ENCODE measurements at regions not wholly inside any gene's neighbourhood (a gene's known extent, or its start where the extent isn't known, plus 50 kb on each side); places are given as distances from the start of the nearest gene placed in this dataset.

DNA sequence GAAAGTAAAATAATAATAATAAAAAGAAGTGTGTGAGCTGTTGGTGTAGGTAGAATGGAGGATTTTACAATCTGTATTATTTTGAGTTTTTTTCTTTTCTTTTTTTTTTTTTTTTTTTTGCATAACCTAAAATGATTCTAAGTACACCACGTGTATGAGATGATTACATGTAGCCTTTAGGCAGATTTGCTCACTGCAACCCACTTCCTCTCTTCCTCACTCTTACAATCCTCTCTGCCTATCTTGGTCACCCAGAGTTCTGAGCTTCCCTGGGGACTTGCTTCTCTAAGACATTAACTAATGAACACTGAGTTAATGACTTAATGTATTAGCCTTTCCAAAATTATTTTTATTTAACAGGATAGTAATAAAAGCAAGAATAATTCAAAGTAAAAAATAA, 1169.6 kb downstream of the EFNB2 start:
- H3K36me3 ChIP-seq, result no peaks in the 10 kb centered on the region
- WGBS, 2 donors, result 64 to 67% methylated on average over 1 of the region's 1 CpG
- DNase-seq, result no peak
- H3K4me1 ChIP-seq, result no peaks in the 10 kb centered on the region
- no peak overlapping the region for H3K4me3 ChIP-seq (replicated peaks in 1 of 3)
- no peaks in the 10 kb centered on the region for H3K27me3 ChIP-seq
- intact Hi-C loops (cut with DNase I), result no loop called here
- H3K9me3 ChIP-seq, result no peaks in the 10 kb centered on the region
- no peak overlapping the region for H3K27ac ChIP-seq
- TF ChIP-seq, protein P1, sequence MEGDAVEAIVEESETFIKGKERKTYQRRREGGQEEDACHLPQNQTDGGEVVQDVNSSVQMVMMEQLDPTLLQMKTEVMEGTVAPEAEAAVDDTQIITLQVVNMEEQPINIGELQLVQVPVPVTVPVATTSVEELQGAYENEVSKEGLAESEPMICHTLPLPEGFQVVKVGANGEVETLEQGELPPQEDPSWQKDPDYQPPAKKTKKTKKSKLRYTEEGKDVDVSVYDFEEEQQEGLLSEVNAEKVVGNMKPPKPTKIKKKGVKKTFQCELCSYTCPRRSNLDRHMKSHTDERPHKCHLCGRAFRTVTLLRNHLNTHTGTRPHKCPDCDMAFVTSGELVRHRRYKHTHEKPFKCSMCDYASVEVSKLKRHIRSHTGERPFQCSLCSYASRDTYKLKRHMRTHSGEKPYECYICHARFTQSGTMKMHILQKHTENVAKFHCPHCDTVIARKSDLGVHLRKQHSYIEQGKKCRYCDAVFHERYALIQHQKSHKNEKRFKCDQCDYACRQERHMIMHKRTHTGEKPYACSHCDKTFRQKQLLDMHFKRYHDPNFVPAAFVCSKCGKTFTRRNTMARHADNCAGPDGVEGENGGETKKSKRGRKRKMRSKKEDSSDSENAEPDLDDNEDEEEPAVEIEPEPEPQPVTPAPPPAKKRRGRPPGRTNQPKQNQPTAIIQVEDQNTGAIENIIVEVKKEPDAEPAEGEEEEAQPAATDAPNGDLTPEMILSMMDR (IDR thresholded peaks at IDR 0.05), result no peak
- TF ChIP-seq POLR2A (IDR thresholded peaks at IDR 0.05), result no peak

DNA sequence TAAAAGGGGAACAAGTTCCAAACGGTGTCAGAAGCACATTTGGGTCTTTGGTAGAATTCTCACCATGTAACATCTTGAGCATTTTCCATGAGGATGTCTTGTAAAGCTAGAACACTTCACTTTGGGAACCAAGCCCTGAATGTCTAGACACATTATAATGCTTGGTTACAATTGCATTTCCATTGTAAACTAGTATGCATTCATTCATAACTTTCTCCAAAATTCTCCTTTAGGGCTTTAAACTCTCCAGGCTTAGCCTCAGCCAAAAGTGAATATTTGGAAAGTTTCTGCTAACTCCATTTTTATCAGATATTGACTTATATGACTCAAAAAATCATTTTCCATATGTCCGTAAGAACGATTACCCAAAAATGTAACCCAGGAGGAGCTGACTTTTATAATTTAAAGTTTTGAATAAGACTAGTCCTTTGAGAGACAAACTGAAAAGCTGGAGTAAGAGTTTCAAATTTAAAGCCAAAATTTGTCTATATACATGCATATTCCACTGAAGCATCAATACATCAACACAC, 1170.4 kb downstream of the EFNB2 start:
- WGBS, 2 donors, result 80 to 82% methylated on average over 3 of the region's 3 CpGs
- Histone ChIP-seq H3K4me1 (no peaks in the 10 kb centered on the region), H3K36me3 (no peaks in the 10 kb centered on the region), H3K4me3 (replicated peaks in 1 of 3) (no peak overlapping the region), H3K27ac (no peak overlapping the region), H3K27me3 (no peaks in the 10 kb centered on the region), H3K9me3 (no peaks in the 10 kb centered on the region)
- DNase-seq, result no peak
- TF ChIP-seq, protein P1 (IDR thresholded peaks at IDR 0.05), result no peak
- no peak for TF ChIP-seq POLR2A (IDR thresholded peaks at IDR 0.05)
- intact Hi-C loops (cut with DNase I), result no loop called here

DNA sequence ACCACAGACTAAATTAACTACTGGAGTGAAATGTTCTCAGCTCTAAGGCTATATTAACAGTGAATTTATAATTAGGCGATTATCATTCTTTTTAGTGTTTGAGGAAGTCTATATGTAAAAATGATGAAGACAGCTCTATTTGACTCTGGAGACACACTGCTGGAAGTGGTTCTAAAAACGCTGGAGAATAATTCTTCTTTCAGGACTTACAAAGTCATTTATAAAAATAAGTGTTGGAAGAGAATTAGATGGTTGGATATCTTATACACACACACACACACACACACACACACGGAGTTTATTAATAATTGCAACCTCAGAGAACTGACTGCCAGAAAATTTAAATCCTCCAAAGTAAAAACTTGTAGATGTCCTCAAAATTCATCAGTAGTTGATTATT, 1171.3 kb downstream of the EFNB2 start:
- no peak overlapping the region for H3K4me3 ChIP-seq (replicated peaks in 1 of 3)
- intact Hi-C loops (cut with DNase I), result no loop called here
- DNase-seq, result no peak
- TF ChIP-seq, protein P1 (IDR thresholded peaks at IDR 0.05), result no peak
- no peaks in the 10 kb centered on the region for H3K4me1 ChIP-seq
- WGBS, 2 donors, result 60 to 76% methylated on average over 3 of the region's 3 CpGs
- H3K36me3 ChIP-seq, result no peaks in the 10 kb centered on the region
- H3K27me3 ChIP-seq, result no peaks in the 10 kb centered on the region
- H3K9me3 ChIP-seq, result no peaks in the 10 kb centered on the region
- H3K27ac ChIP-seq, result no peak overlapping the region

DNA sequence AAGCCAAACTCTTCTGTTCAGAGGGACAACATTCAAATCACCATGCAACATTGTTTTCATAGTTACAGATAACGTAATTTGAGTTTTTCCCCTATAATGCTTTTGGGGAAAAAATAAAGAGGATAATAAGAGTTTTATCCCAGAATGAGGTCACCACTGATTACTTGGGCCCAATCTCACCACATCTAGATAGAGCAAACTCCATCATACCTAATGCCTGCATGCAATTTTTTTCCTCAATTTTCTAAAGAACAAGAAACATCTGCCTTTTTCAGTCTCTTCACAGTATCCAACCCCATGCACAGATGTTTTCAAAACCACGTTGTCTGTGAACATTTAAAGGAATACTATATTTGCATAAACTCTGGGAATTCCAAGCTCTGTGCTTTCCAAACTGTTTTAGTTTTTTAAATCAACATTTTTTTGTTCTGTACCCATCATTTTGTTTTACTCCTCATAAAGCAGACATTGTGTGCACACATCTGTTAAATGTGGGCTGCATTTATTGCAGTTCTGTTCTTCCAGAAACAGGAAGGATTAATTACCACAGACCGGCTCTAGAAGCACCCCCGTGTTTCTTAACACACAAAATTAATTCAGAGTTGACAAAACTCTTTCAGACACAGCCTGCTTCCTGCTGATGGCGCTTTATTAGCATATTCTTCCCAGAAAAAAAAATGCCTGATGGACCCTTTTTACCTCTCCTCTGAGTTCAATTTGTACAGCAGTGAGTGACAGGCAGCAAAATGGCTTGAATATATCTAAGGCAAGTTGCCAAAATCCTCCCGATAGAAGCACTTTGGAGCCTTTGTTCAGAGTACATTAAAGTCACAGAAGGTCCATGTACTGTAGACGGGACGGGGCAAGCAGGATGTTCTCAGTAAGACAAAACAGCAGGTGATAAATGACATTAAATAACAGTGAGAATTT, 1171.9 kb downstream of the EFNB2 start:
- no peak overlapping the region for H3K4me3 ChIP-seq (replicated peaks in 1 of 3)
- H3K27ac ChIP-seq, result no peak overlapping the region
- no peaks in the 10 kb centered on the region for H3K27me3 ChIP-seq
- no peaks in the 10 kb centered on the region for H3K9me3 ChIP-seq
- TF ChIP-seq POLR2A (IDR thresholded peaks at IDR 0.05), result no peak
- H3K36me3 ChIP-seq, result no peaks in the 10 kb centered on the region
- intact Hi-C loops (cut with DNase I), result no loop called here
- H3K4me1 ChIP-seq, result no peaks in the 10 kb centered on the region
- WGBS, 2 donors, result 33 to 39% methylated on average over 8 of the region's 8 CpGs
- DNase-seq, result no peak

DNA sequence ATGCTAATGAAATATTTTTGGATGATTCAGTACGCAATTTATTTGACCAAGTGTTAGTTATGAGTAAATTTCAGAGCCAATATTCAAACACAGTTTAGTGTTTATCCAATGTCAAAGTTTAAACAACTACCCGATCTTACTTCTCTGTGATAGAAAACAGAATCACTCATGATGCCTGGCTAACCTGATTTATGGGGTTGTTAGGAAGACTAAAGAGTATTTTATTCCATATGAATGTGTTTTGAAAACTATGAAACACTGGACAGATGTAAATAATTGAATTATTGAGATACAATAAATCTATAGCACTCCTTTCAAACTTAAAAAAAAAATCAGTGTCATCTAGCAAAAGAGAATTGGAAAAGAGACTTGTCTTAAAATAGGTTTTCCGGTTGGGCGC, 1181.8 kb downstream of the EFNB2 start:
- intact Hi-C loops (cut with DNase I), result no loop called here
- H3K9me3 ChIP-seq, result no peaks in the 10 kb centered on the region
- H3K36me3 ChIP-seq, result no peaks in the 10 kb centered on the region
- no peak overlapping the region for H3K4me3 ChIP-seq (replicated peaks in 1 of 3)
- peaks cover 0 to 10% of the 10 kb centered on the region in 2 donors for H3K4me1 ChIP-seq
- 82 to 93% methylated on average over 4 of the region's 4 CpGs for WGBS, 2 donors
- no peak for DNase-seq
- no peaks in the 10 kb centered on the region for H3K27me3 ChIP-seq
- H3K27ac ChIP-seq, result peak overlapping the region in 1 of 3 donors; percentile 12
- TF ChIP-seq POLR2A (IDR thresholded peaks at IDR 0.05), result no peak
- TF ChIP-seq, protein P1 (IDR thresholded peaks at IDR 0.05), result no peak

All from thyroid gland (tissue), 4 donors.